Stimulated activated CD4-positive, alpha-beta T cell treated with anti-CD3 and anti-CD28 coated beads, Interleukin-12 subunit alpha, Interleukin-12 subunit beta, amount 100 ng/mL, for 24 hours (primary cell): ENCODE measurements at regions not wholly inside any gene's neighbourhood (a gene's known extent, or its start where the extent isn't known, plus 50 kb on each side); places are given as distances from the start of the nearest gene placed in this dataset.

Experiments
- DNase-seq, 2 experiments: peaks; one replicate each; pipeline ENCODE4 v3.0.0-alpha.2; 2020; ENCODE audit warnings: low read depth in 2 of 2

DNA sequence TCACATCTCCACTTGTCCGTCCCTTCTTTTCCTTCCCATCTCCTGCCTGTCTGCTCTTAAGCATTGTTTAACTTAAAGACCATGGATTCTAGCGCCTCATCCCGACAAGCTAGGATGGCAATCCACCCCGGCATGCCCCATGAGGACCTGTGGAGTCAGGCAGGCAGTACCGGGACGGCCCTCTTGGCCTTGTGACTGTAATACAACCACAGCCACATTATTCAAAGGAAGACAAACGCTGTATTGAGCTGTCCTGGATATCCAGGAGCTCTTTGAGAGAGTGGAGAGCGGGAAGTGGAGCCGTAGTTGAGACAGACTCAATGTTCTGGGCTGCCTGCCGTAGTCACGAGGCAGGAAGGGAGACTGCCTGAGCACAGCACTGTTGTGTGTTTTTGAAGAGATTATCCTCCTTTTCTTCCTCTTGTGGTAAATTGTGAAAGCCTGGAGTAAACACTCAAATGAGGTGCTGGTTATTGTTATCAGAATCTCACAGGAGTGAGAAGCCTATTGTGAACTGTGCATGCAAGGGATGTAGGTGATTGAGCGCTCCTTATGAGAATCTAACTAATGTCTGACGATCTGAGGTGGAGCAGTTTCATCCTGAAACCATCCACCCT, 929.8 kb upstream of the CNTNAP5 start:
- no peak for DNase-seq

DNA sequence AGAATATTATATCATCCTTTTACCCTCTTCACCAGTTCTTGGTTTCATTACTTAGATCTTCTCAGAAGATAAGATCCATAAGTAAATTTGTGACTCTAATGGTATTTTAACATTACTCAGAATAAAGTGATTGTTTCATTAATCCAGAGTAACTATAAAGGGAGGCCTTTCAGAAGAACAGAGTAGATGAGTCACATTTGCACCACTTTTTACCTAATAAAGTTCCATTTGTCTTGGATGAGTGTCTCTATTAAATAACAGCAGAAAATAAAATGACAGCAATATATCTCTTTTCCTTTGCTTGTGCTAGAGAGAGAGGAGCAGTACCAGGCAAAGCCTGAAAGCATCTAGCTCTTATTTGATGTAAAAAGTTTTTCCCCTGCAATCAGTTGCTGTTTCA, 926.5 kb upstream of the CNTNAP5 start:
- DNase-seq: no peak

DNA sequence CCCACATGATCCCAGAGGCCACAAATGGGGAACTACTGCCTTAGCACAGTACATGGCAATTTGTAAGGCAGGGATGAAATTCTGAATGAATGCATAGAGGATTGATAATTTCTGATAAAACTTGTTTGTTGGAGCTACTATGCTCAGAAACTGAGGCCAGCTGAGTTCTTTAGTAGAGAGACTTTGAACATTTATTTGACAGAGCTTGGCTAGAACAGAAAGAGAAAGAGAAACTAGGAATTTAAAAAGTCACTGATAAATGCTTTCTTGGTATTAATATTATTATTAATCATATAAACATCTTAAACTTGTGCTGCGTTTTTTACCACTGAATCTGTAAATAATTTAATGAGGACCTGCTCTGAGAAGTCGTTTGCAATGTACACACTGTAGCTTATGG, 923.7 kb upstream of the CNTNAP5 start:
- DNase-seq: no peak

DNA sequence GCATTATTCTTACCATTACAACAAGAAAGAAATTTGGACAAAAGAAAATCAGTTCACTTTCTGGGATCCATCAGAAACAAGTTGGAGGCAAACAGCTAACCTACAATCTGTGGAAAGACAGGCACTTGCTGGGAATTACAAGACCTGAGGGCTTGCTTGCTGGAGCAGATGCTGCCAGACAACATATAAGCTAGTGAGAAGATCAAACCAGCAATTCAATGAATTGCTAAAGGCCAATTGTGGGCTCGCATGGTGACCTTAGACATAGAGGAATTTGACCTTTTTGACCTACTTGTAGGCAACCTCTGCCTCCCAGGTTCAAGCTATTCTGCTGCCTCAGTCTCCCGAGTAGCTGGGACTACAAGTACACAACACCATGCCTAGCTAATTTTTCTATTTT, 921.2 kb upstream of the CNTNAP5 start:
- no peak for DNase-seq

DNA sequence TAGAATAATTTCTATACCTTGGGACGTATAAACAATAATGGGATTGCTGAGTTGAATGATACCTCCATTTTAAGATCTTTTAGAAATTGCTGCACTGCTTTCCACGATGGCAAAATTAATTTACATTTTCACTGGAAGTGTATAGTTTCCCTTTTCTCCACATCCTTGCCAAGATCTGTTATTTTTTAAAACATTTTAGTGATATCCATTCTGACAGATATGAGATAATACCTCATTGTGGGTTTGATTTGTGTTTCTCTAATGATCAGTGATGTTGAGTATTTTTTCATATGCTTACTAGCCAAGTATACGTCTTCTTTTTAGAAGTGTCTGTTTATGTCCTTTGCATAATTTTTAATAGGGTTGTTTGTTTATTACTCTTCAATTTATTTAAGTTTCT, 908.5 kb upstream of the CNTNAP5 start:
- DNase-seq: no peak

DNA sequence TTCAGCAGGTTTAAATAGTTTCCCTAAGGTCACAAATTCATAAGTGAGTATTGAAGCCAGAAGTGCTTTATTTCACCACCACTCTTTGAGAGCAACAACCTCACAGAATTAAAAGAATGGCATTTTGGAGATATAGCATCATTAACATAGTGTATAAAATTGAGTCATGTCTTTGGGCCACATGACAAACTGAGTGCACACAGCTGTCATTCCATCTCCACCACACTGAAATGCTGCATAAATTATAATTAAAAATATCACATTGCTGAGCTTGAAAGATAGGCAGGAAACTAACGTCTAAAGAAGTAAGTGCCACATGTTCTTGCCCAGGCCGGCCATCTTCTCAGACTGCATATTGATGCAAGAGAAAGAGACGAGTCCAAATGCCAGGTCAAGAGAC, 897.9 kb upstream of the CNTNAP5 start:
- no peak for DNase-seq

DNA sequence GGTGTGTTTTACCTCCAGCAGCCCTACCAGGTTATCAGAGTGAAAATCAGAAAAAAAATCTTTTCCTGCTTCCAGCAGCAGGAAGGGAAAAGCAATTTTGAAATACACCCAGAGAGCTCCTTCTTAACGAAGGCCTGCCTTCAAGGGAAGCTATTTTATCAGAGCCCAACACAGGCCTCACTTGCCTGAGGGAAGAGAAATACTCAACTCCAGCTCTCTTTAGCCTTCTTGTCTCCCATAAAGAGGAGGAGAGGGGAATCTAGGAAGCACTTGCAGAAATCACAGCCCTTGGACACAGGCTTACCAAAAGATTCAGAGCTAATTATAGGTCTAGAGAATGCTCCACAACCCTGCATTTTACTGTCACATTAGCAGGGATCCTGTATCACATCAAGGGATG, 896.1 kb upstream of the CNTNAP5 start:
- DNase-seq: no peak

GRCh38 chr2:123136419-123136818, 888.7 kb upstream of the CNTNAP5 start:
- DNase-seq: no peak

- no peak for DNase-seq
Observed at GRCh38 chr2:123144082-123144481, 881.0 kb upstream of the CNTNAP5 start.

DNA sequence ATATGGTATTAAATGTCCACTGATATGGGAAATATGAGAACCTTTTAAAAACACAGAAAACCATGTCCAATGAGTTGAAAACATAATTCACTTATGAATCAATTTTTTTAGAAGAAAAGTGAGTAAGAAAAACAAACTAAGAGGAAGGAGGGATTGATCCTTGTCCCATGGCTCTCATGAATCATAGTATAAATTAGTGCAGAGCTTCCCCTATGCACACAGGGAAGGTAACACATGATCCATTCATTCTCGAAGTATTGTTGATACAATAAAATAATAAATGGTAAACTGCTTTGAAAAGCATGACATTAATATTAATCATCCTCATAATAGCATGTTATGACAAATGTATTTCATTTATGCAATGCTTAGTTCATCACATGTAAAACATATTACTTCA, 872.0 kb upstream of the CNTNAP5 start:
- no peak for DNase-seq

DNA sequence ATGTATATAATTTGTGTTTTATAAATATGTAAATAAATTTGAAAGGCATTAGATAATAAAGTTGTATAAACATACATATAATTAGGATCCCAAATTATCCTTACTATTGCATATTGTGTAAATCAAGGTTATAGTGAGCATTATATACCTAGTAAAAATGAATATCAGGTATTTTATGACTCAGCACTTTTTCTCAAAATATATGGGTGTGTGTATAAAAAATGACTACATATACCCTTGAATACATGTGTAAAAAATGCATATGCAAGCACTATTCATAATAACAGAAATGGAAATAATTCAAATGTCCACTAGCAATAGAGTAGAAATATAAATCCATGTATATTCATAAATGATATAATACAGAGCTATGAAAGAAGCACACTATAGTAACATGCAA, 870.9 kb upstream of the CNTNAP5 start:
- DNase-seq: no peak

GRCh38 chr2:123157016-123157415, 868.1 kb upstream of the CNTNAP5 start:
- DNase-seq: no peak

- no peak for DNase-seq
Observed at GRCh38 chr2:123162400-123163016, 862.6 kb upstream of the CNTNAP5 start.

DNA sequence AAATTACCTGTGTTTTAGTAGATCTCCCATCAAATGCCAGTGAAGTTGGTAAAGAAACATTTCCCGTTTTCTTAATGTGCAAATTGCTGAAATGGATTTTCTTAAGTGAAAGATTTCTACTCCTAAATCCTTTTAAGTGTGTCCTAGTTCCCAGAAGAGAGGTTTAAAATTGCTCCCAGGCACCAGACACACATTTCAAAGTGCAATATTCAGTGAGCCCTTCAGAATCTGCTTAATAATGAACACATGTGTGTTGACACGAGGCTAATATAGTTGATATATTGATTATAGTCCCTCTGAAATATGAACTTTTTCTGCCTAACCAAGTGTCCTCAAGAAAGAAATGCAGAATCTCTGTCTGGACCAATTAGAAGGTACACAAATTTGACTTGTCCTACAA, 861.7 kb upstream of the CNTNAP5 start:
- no peak for DNase-seq

DNA sequence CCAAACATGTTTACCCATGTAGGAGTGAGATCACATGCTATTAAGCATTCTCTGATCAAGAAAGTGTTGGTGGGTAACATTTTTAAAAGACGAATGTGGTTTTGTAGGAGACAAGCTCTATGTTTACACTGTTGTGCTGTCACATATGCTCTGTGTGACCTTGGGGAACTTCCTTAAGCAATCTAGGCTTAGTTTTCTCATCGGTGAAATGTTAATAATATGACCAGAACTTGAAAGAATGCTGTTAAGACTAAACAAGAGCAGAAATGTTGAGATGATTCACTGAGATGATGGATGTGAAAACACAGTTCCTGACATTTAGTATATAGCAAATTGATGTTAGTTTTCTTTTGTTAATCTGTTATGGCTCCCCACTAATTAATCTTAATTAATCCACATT, 860.9 kb upstream of the CNTNAP5 start:
- DNase-seq: no peak

DNA sequence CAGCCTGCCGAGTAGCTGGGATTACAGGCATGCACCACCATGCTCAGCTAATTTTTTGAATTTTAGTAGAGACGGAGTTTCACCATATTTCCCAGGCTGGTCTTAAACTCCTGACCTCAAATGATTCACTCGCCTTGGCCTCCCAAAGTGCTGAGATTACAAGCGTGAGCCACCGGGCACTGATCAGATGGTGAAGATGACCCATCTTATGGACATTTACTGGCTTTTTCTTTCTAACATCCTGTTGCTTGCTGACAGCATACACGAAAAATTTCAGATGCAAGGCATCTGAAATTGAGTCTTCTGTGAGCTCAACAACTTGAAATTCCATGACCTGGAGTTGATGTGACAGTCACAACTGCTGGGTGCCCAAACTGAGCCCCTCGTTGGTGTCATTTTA, 859.5 kb upstream of the CNTNAP5 start:
- no peak for DNase-seq

DNA sequence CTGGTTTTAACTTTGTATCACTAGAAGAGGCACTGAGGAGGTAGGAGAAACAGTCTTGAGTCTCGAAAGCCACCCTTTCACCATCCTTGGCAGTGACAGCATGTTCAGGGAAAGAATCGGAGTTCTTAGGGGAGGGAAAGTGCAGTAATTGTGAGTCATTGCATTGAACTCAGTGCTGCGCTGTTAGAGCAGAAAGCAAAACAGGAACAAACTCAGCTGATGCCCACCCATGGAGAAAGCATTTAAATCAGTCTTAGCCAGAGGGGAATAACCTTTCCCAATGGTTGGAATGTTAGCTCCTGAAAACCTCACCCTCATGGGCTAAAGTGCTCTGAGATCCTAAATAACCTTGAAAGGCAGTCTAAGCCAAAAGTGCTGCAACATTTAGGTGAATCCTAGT, 845.6 kb upstream of the CNTNAP5 start:
- no peak for DNase-seq

DNA sequence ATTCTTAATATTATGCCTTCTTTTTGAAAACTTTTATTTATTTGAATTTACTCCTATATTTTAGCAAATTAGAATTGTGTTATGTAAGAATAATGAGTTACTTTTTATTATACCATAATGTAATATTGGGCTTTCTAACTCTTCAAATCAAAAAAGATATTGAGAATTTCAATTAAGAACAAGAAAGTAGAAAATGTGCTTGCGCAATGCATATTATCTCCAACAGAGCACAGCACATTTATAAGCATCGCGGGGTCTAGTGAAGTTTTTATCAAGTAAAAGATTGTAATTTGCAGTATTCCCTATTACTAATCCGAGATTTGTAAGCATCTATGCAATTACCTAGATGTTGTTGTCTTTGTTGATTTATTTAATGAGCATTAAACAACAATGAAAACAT, 829.1 kb upstream of the CNTNAP5 start:
- no peak for DNase-seq

DNA sequence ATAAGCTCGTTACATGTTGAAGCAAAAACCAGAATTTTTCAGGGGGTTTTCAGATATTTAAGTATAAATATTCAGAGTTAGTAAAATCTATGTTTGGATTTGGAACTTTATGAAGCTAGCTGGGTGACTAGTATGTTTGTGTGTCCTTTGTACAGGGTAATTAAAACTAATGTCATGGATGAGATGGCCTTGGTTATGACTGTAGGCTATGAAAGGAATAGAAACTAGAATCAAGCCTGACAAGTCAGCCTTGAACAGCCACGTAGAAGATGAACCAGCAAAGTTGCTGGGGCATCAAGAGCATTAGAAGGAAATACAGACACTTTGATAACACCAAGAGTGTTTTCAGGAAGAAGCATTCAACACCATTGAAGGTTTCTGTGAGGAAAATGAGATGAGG, 825.1 kb upstream of the CNTNAP5 start:
- no peak for DNase-seq

DNA sequence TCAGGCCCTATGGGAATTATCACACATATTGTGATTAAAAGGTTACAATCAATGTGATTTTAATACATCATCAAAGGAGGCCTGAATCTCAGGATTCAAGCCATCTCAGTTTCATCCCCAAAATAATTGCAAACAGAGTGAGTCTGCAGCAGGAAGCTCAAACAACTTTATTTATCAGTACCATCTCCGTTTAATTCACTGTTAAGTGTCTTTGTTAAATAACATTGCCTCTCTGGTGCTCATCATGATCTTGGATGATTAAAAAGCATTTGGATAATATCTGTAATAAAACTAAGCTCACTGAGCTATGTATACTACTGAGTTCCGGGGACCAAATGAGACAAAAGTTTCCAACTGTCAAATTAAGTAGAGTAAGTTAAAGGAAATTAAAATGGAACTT, 817.8 kb upstream of the CNTNAP5 start:
- no peak for DNase-seq

DNA sequence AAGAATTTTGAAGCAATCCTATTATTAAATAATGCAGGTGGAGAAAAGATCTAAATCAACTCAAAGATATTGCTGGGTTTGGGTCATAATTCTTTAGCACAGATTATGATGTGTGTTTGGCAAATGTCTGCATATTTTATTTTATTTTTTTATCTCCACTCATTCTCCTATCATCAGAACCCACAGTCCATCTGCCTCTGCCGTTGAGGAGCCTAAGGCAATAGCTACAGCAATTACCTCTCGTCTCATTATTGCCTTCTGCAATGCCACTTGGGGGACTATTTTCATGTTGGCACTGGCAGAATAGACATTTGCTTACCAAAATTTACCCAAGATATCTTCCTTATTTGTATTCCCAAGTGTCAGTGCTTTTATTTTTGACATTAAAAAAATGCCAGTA, 815.9 kb upstream of the CNTNAP5 start:
- DNase-seq: no peak

DNA sequence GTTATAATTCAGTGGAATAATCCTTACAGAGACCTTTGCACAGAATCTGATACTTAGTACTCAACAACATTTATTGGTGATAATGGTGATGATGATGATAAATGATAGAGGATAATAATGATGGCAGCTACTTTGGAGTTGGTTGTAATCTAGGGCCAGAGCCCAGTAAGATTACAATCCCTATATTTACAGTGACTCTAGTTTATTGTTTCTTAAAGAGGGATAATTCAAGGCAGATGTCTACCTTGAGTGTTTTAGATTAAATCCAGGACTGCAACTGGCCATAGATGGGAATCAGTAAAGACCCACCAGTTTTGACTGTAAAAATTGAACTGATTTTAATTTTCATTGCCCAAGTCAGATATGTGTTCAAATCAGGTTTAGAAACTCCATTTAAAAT, 813.9 kb upstream of the CNTNAP5 start:
- no peak for DNase-seq

DNA sequence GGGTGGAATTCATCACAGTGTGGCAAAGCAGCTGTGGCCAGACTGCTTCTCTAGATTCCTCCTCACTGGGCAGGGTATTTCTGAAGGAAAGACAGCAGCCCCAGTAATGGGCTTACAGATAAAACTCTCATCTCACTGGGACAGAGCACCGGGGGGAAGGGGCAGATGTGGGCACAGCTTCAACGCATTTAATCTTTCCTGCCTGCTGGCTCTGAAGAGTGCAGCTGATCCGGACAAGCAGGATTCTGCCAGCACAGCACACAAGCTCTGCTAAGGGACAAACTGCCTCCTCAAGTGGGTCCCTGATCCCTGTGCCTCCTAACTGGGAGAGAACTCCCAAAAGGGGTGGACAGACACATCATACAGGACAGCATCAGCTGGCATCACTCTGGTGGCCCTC, 779.9 kb upstream of the CNTNAP5 start:
- DNase-seq: no peak

- DNase-seq: no peak
Observed at GRCh38 chr2:123258877-123259539, 766.1 kb upstream of the CNTNAP5 start.
